ENCODE measurements at regions not wholly inside any gene's neighbourhood (a gene's known extent, or its start where the extent isn't known, plus 50 kb on each side); places are given as distances from the start of the nearest gene placed in this dataset.

- H2AFZ ChIP-seq (ENCODE audit: low read depth, low read length) = no peak overlapping the region
- no peaks in the 10 kb centered on the region for H3K9me1 ChIP-seq (ENCODE audit: control insufficient read depth, insufficient read depth, low read length)
- H3K9me3 ChIP-seq (replicated peaks; ENCODE audit: control insufficient read depth, insufficient read depth, low read depth, low read length) = no peaks in the 10 kb centered on the region
- no peak overlapping the region for H3K27ac ChIP-seq (ENCODE audit: extremely low read depth, low read depth, low read length)
- ATAC-seq = no peak
- intact Hi-C loops (cut with micrococcal nuclease) = no loop called here
- 0% methylated on average over 5 of the region's 5 CpGs for WGBS (ENCODE audit: insufficient coverage, low coverage, missing lambda C conversion rate)
- ChIA-PET CTCF (ENCODE audit: low intra/inter-chr PET ratio) (no interaction called here), POLR2A (no interaction called here)
- no peak overlapping the region for H3K4me2 ChIP-seq (ENCODE audit: insufficient read depth, low read length)
- no peaks in the 10 kb centered on the region; the same call in 1 of the 2 replicates for H4K20me1 ChIP-seq (replicated peaks; ENCODE audit: control insufficient read depth, insufficient read depth, low read length)
- H3K36me3 ChIP-seq (ENCODE audit: control insufficient read depth, insufficient read depth, low read length) = no peaks in the 10 kb centered on the region
- no peaks in the 10 kb centered on the region for H3K4me1 ChIP-seq (replicated peaks in 1 of 2; ENCODE audit: control insufficient read depth in 2 of 2, insufficient read depth in 2 of 2, low read length in 2 of 2)
- no peak for TF ChIP-seq LEF1 (IDR thresholded peaks at IDR 0.05)
- no peaks in the 10 kb centered on the region for H3K79me2 ChIP-seq (ENCODE audit: control insufficient read depth, insufficient read depth, low read length)
- BruUV-seq (replicated peaks) = no TSS peak
- DNase-seq (ENCODE audit: extremely low read depth in 1 of 4, low spot score in 3 of 4) = no peak
- no peak overlapping the region for H3K9ac ChIP-seq (ENCODE audit: insufficient read depth in 1 of 2, low read depth in 2 of 2, low read length in 2 of 2)
- H3K4me3 ChIP-seq = no peak overlapping the region
- in situ Hi-C loops (cut with MboI) = no loop called here
- FAIRE-seq = no peak
- peaks cover 3 to 39% of the 10 kb centered on the region in 2 experiments; a peak in 3 of 5 replicates for H3K27me3 ChIP-seq (ENCODE audit: control insufficient read depth in 2 of 2, insufficient read depth in 2 of 2, low read length in 2 of 2)
Observed at GRCh38 chr2:128549094-128549493, 230.4 kb upstream of the HS6ST1 start.

- Histone ChIP-seq H3K27ac (ENCODE audit: extremely low read depth, low read depth, low read length) (no peak overlapping the region), H3K79me2 (ENCODE audit: control insufficient read depth, insufficient read depth, low read length) (no peaks in the 10 kb centered on the region), H2AFZ (ENCODE audit: low read depth, low read length) (no peak overlapping the region), H3K4me2 (ENCODE audit: insufficient read depth, low read length) (no peak overlapping the region), H3K4me3 (no peak overlapping the region), H3K9ac (ENCODE audit: insufficient read depth in 1 of 2, low read depth in 2 of 2, low read length in 2 of 2) (no peak overlapping the region), H3K9me3 (replicated peaks; ENCODE audit: control insufficient read depth, insufficient read depth, low read depth, low read length) (no peaks in the 10 kb centered on the region), H3K4me1 (replicated peaks in 1 of 2; ENCODE audit: control insufficient read depth in 2 of 2, insufficient read depth in 2 of 2, low read length in 2 of 2) (no peaks in the 10 kb centered on the region), H4K20me1 (replicated peaks; ENCODE audit: control insufficient read depth, insufficient read depth, low read length) (no peaks in the 10 kb centered on the region; the same call in 1 of the 2 replicates), H3K36me3 (ENCODE audit: control insufficient read depth, insufficient read depth, low read length) (no peaks in the 10 kb centered on the region), H3K27me3 (ENCODE audit: control insufficient read depth in 2 of 2, insufficient read depth in 2 of 2, low read length in 2 of 2) (peaks cover 3 to 42% of the 10 kb centered on the region in 2 experiments; a peak in 3 of 5 replicates), H3K9me1 (ENCODE audit: control insufficient read depth, insufficient read depth, low read length) (no peaks in the 10 kb centered on the region)
- intact Hi-C loops (cut with micrococcal nuclease) = no loop called here
- ChIA-PET CTCF (ENCODE audit: low intra/inter-chr PET ratio) (no interaction called here), POLR2A (no interaction called here)
- in situ Hi-C loops (cut with MboI) = no loop called here
- 3% methylated on average over 10 of the region's 11 CpGs for WGBS (ENCODE audit: insufficient coverage, low coverage, missing lambda C conversion rate)
- FAIRE-seq (no peak), ATAC-seq (no peak), DNase-seq (ENCODE audit: extremely low read depth in 1 of 4, low spot score in 3 of 4) (no peak)
- BruUV-seq (replicated peaks) = no TSS peak
- TF ChIP-seq MAFG (tag; conservative IDR thresholded peaks at IDR 0.05) = peak; percentile 74
- TF ChIP-seq HDAC8 (tag; IDR thresholded peaks at IDR 0.05) = no peak
- TF ChIP-seq MTA2 (IDR thresholded peaks at IDR 0.05; ENCODE audit: low read depth) = no peak
- TF ChIP-seq SRSF1 (IDR thresholded peaks at IDR 0.05; ENCODE audit: low read depth, low read length) = no peak
- peak; percentile 69; the same call in 1 of the 2 replicates for TF ChIP-seq C11orf30 (IDR thresholded peaks at IDR 0.05; ENCODE audit: low read depth)
- peak; percentile 72 for TF ChIP-seq ZNF316 (IDR thresholded peaks at IDR 0.05)
- TF ChIP-seq TEAD1 (CRISPR knock-in tag; IDR thresholded peaks at IDR 0.05) = no peak
- TF ChIP-seq CTCFL (IDR thresholded peaks at IDR 0.05; ENCODE audit: borderline replicate concordance, insufficient read depth, low read depth, low read length, poor library complexity, severe bottlenecking) = no peak
- TF ChIP-seq ZNF512 (tag; IDR thresholded peaks at IDR 0.05) = no peak
- no peak for TF ChIP-seq USF1 (CRISPR knock-in tag; IDR thresholded peaks at IDR 0.05)
- TF ChIP-seq NBN (IDR thresholded peaks at IDR 0.05; ENCODE audit: low read depth) = no peak
- TF ChIP-seq MAFK (IDR thresholded peaks at IDR 0.05; ENCODE audit: low read length) = peak; percentile 71
Observed at GRCh38 chr2:128549646-128550260, 231.1 kb upstream of the HS6ST1 start.
